ENCODE measurements at regions not wholly inside any gene's neighbourhood (a gene's known extent, or its start where the extent isn't known, plus 50 kb on each side); places are given as distances from the start of the nearest gene placed in this dataset.

DNA sequence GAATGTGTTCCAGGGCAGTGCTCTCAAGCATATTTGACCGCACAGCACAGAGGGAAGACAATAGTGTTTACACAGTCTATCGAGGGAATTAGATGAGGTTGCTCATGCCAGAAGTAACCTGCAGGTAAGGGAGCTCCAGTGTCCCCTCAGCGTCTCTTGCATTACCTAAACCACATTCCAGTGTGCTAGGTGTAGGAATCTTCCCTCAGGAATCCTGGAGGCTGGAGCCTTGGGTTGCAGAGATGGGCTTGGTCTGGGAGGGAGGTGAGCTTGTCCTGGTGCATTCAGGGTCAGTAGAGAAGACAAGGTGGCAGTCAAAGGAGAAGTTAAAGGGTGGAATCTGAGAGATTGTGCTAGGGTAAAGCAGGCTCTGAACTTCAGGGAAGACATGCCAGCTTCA is 56.3 kb downstream of the SOX14 start:
- 81 to 82% methylated on average over 3 of the region's 3 CpGs for WGBS, 2 donors
- intact Hi-C loops (cut with DNase I) = no loop called here
- Histone ChIP-seq H3K36me3 (ENCODE audit: control insufficient read depth in 1 of 2, insufficient read depth in 2 of 2, low read length in 1 of 2) (no peaks in the 10 kb centered on the region), H3K4me1 (ENCODE audit: control insufficient read depth in 1 of 2, insufficient read depth in 2 of 2, low read length in 2 of 2) (no peaks in the 10 kb centered on the region), H3K9me3 (ENCODE audit: control insufficient read depth, low read length) (peaks cover 3% of the 10 kb centered on the region), H3K27me3 (ENCODE audit: control insufficient read depth in 1 of 2, insufficient read depth in 2 of 2, low read length in 1 of 2) (peaks cover 0 to 1% of the 10 kb centered on the region in 2 donors), H3K4me3 (ENCODE audit: low read length in 2 of 2) (no peak overlapping the region), H3K27ac (ENCODE audit: low read depth in 1 of 2, low read length in 2 of 2) (no peak overlapping the region)
- no peak for ATAC-seq (ENCODE audit: low FRiP score)
- no peak for DNase-seq

DNA sequence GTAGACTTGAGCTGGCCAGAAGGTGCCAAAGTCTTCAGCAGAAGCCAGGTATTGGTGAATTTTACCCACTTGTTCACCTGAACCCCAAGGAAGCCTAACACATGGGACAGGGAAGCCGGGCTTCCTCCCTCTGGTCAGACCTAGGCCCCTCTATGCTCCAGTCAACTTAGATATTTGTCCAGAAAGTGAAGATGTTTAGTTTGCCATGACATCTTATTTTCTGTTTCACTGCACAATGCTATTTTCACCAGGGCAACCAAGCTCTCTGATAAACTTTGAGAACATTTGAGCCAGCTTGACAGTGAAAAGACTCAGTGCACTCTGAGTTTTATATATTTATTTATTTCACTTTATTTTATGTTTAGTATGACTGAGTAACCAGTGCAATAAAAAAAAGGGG is 71.0 kb downstream of the SOX14 start:
- H3K4me1 ChIP-seq (ENCODE audit: control insufficient read depth in 1 of 2, insufficient read depth in 2 of 2, low read length in 2 of 2) = no peaks in the 10 kb centered on the region
- intact Hi-C loops (cut with DNase I) = no loop called here
- ATAC-seq (ENCODE audit: low FRiP score) = no peak
- H3K36me3 ChIP-seq (ENCODE audit: control insufficient read depth in 1 of 2, insufficient read depth in 2 of 2, low read length in 1 of 2) = no peaks in the 10 kb centered on the region
- peaks cover 6% of the 10 kb centered on the region for H3K9me3 ChIP-seq (ENCODE audit: control insufficient read depth, low read length)
- 57 to 84% methylated on average over 1 of the region's 1 CpG for WGBS, 2 donors
- H3K4me3 ChIP-seq (ENCODE audit: low read length in 2 of 2) = no peak overlapping the region
- H3K27ac ChIP-seq (ENCODE audit: low read depth in 1 of 2, low read length in 2 of 2) = no peak overlapping the region
- no peak for DNase-seq
- no peaks in the 10 kb centered on the region for H3K27me3 ChIP-seq (ENCODE audit: control insufficient read depth in 1 of 2, insufficient read depth in 2 of 2, low read length in 1 of 2)

GRCh38 chr3:137845194-137845593 is 81.1 kb downstream of the SOX14 start:
- Histone ChIP-seq H3K9me3 (ENCODE audit: control insufficient read depth, low read length) (peaks cover 3% of the 10 kb centered on the region), H3K4me1 (ENCODE audit: control insufficient read depth in 1 of 2, insufficient read depth in 2 of 2, low read length in 2 of 2) (no peaks in the 10 kb centered on the region), H3K27me3 (ENCODE audit: control insufficient read depth in 1 of 2, insufficient read depth in 2 of 2, low read length in 1 of 2) (peaks cover 0 to 2% of the 10 kb centered on the region in 2 donors), H3K4me3 (ENCODE audit: low read length in 2 of 2) (no peak overlapping the region), H3K27ac (ENCODE audit: low read depth in 1 of 2, low read length in 2 of 2) (no peak overlapping the region), H3K36me3 (ENCODE audit: control insufficient read depth in 1 of 2, insufficient read depth in 2 of 2, low read length in 1 of 2) (no peaks in the 10 kb centered on the region)
- DNase-seq (no peak), ATAC-seq (ENCODE audit: low FRiP score) (no peak)
- 15 to 28% methylated on average over 4 of the region's 4 CpGs for WGBS, 2 donors
- intact Hi-C loops (cut with DNase I) = no loop called here

DNA sequence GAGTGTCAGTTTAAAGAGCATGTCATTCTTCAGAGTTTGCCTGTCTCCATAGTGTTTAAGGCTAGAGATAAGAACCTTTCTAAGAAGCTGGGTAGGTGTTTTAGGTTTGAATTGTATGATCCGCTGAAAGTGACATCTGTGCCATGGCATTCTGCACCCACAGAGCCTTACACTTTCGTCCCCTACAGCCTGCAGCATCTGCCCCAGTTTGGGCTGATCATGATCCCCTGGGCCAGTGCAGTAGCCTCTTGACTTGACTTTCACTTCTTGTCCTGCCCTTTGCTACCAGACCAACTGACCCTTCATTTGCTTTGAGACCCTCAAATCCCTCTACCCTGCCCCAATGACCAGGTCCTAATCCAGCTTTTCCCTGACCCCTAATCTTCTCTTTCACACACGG is 81.6 kb downstream of the SOX14 start:
- Histone ChIP-seq H3K9me3 (ENCODE audit: control insufficient read depth, low read length) (peaks cover 3% of the 10 kb centered on the region), H3K4me3 (ENCODE audit: low read length in 2 of 2) (no peak overlapping the region), H3K4me1 (ENCODE audit: control insufficient read depth in 1 of 2, insufficient read depth in 2 of 2, low read length in 2 of 2) (no peaks in the 10 kb centered on the region), H3K36me3 (ENCODE audit: control insufficient read depth in 1 of 2, insufficient read depth in 2 of 2, low read length in 1 of 2) (no peaks in the 10 kb centered on the region), H3K27ac (ENCODE audit: low read depth in 1 of 2, low read length in 2 of 2) (no peak overlapping the region), H3K27me3 (ENCODE audit: control insufficient read depth in 1 of 2, insufficient read depth in 2 of 2, low read length in 1 of 2) (peaks cover 0 to 2% of the 10 kb centered on the region in 2 donors)
- DNase-seq (no peak), ATAC-seq (ENCODE audit: low FRiP score) (no peak)
- intact Hi-C loops (cut with DNase I) = no loop called here
- WGBS, 2 donors = 52 to 56% methylated on average over 3 of the region's 3 CpGs

GRCh38 chr3:137852391-137852830 is 88.3 kb downstream of the SOX14 start:
- H3K4me3 ChIP-seq (ENCODE audit: low read length in 2 of 2) = no peak overlapping the region
- DNase-seq = no peak
- peaks cover 2% of the 10 kb centered on the region for H3K9me3 ChIP-seq (ENCODE audit: control insufficient read depth, low read length)
- intact Hi-C loops (cut with DNase I) = no loop called here
- no peak for ATAC-seq (ENCODE audit: low FRiP score)
- no peaks in the 10 kb centered on the region for H3K4me1 ChIP-seq (ENCODE audit: control insufficient read depth in 1 of 2, insufficient read depth in 2 of 2, low read length in 2 of 2)
- no peaks in the 10 kb centered on the region for H3K27me3 ChIP-seq (ENCODE audit: control insufficient read depth in 1 of 2, insufficient read depth in 2 of 2, low read length in 1 of 2)
- H3K27ac ChIP-seq (ENCODE audit: low read depth in 1 of 2, low read length in 2 of 2) = no peak overlapping the region
- WGBS, 2 donors = 63 to 64% methylated on average over 13 of the region's 13 CpGs
- H3K36me3 ChIP-seq (ENCODE audit: control insufficient read depth in 1 of 2, insufficient read depth in 2 of 2, low read length in 1 of 2) = no peaks in the 10 kb centered on the region

DNA sequence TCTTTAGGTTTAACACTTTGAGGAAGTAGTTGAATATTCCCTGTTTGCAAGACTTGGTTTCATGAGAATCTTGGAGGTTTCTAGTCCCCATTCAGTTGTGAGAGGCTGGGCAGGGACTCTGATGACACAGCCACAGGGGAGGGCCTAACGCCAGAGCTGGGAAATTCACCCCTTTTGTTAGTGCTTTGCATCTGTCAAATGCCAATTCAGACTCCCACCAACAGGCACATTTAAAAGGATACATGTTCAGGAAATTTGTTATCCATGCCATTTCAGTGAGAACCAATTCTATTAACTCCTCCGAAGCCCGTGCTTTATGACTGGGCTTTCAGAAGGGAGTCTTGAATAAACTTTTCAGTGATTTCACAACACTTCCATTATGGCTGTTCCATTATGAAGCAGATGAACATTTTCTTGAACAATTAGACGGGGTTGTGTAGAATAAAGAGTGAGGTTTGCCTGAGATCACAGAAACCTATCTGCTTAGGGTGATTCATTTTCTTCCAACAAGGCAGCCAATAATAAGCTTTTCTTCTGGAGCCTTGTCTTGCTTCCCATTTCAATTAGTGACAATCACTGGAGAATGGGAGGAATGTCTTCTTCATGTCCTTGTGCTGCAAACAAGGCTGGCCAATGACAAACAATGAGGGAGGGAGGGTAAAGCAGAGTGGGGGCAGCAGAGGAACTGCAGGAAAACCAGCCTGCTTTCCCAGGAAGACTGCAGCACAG is 90.6 kb downstream of the SOX14 start:
- H3K27ac ChIP-seq (ENCODE audit: low read depth in 1 of 2, low read length in 2 of 2) = no peak overlapping the region
- WGBS, 2 donors = 53 to 56% methylated on average over 4 of the region's 4 CpGs
- no peak overlapping the region for H3K4me3 ChIP-seq (ENCODE audit: low read length in 2 of 2)
- intact Hi-C loops (cut with DNase I) = no loop called here
- DNase-seq (no peak), ATAC-seq (ENCODE audit: low FRiP score) (no peak)
- peaks cover 2% of the 10 kb centered on the region for H3K9me3 ChIP-seq (ENCODE audit: control insufficient read depth, low read length)
- no peaks in the 10 kb centered on the region for H3K36me3 ChIP-seq (ENCODE audit: control insufficient read depth in 1 of 2, insufficient read depth in 2 of 2, low read length in 1 of 2)
- H3K27me3 ChIP-seq (ENCODE audit: control insufficient read depth in 1 of 2, insufficient read depth in 2 of 2, low read length in 1 of 2) = no peaks in the 10 kb centered on the region
- no peaks in the 10 kb centered on the region for H3K4me1 ChIP-seq (ENCODE audit: control insufficient read depth in 1 of 2, insufficient read depth in 2 of 2, low read length in 2 of 2)

- 43 to 60% methylated on average over 2 of the region's 2 CpGs for WGBS, 2 donors
- no peak overlapping the region for H3K4me3 ChIP-seq (ENCODE audit: low read length in 2 of 2)
- intact Hi-C loops (cut with DNase I) = no loop called here
- ATAC-seq (ENCODE audit: low FRiP score) (no peak), DNase-seq (no peak)
- no peaks in the 10 kb centered on the region for H3K27me3 ChIP-seq (ENCODE audit: control insufficient read depth in 1 of 2, insufficient read depth in 2 of 2, low read length in 1 of 2)
- H3K9me3 ChIP-seq (ENCODE audit: control insufficient read depth, low read length) = peaks cover 5% of the 10 kb centered on the region
- H3K4me1 ChIP-seq (ENCODE audit: control insufficient read depth in 1 of 2, insufficient read depth in 2 of 2, low read length in 2 of 2) = no peaks in the 10 kb centered on the region
- H3K27ac ChIP-seq (ENCODE audit: low read depth in 1 of 2, low read length in 2 of 2) = no peak overlapping the region
- H3K36me3 ChIP-seq (ENCODE audit: control insufficient read depth in 1 of 2, insufficient read depth in 2 of 2, low read length in 1 of 2) = no peaks in the 10 kb centered on the region
These were observed 101.9 kb downstream of the SOX14 start for GRCh38 chr3:137866001-137866400.

GRCh38 chr3:137866933-137867332 is 102.8 kb downstream of the SOX14 start:
- DNase-seq (no peak), ATAC-seq (ENCODE audit: low FRiP score) (no peak)
- Histone ChIP-seq H3K4me3 (ENCODE audit: low read length in 2 of 2) (no peak overlapping the region), H3K9me3 (ENCODE audit: control insufficient read depth, low read length) (peaks cover 5% of the 10 kb centered on the region), H3K27me3 (ENCODE audit: control insufficient read depth in 1 of 2, insufficient read depth in 2 of 2, low read length in 1 of 2) (no peaks in the 10 kb centered on the region), H3K27ac (ENCODE audit: low read depth in 1 of 2, low read length in 2 of 2) (no peak overlapping the region), H3K36me3 (ENCODE audit: control insufficient read depth in 1 of 2, insufficient read depth in 2 of 2, low read length in 1 of 2) (no peaks in the 10 kb centered on the region), H3K4me1 (ENCODE audit: control insufficient read depth in 1 of 2, insufficient read depth in 2 of 2, low read length in 2 of 2) (no peaks in the 10 kb centered on the region)
- intact Hi-C loops (cut with DNase I) = no loop called here
- 81 to 88% methylated on average over 4 of the region's 4 CpGs for WGBS, 2 donors

DNA sequence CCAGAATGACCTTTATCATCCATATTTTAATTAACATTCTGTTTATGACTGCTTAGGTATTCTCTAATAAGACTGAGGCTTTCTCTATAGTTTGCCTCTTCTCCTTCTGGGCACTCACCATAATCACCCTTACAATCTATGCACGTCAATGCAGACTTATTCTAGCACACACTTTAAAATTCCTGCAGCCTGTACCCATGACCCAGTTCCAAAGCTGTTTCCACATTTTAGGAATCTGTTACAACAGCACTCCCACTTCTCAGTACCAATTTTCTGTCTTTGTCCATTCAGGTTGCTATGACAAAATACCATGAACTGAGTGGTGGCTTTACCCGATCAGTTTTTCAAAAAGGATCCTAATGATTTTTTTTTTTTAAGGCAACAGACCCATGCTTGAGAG is 103.5 kb downstream of the SOX14 start:
- no peaks in the 10 kb centered on the region for H3K4me1 ChIP-seq (ENCODE audit: control insufficient read depth in 1 of 2, insufficient read depth in 2 of 2, low read length in 2 of 2)
- intact Hi-C loops (cut with DNase I) = no loop called here
- no peak for DNase-seq
- H3K36me3 ChIP-seq (ENCODE audit: control insufficient read depth in 1 of 2, insufficient read depth in 2 of 2, low read length in 1 of 2) = no peaks in the 10 kb centered on the region
- no peaks in the 10 kb centered on the region for H3K27me3 ChIP-seq (ENCODE audit: control insufficient read depth in 1 of 2, insufficient read depth in 2 of 2, low read length in 1 of 2)
- no peak overlapping the region for H3K27ac ChIP-seq (ENCODE audit: low read depth in 1 of 2, low read length in 2 of 2)
- peaks cover 5% of the 10 kb centered on the region for H3K9me3 ChIP-seq (ENCODE audit: control insufficient read depth, low read length)
- H3K4me3 ChIP-seq (ENCODE audit: low read length in 2 of 2) = no peak overlapping the region
- 80 to 85% methylated on average over 2 of the region's 2 CpGs for WGBS, 2 donors
- ATAC-seq (ENCODE audit: low FRiP score) = no peak

Data from aorta (tissue), 5 donors.